CD4-positive, alpha-beta T cell treated with Interleukin-2 at 100 ng/mL for 4 hours (primary cell): ENCODE measurements at regions not wholly inside any gene's neighbourhood (a gene's known extent, or its start where the extent isn't known, plus 50 kb on each side); places are given as distances from the start of the nearest gene placed in this dataset.

Experiments
- DNase-seq: peaks from one replicate; pipeline ENCODE4 v3.0.0-alpha.2; 2020; ENCODE audit warnings: low spot score

DNA sequence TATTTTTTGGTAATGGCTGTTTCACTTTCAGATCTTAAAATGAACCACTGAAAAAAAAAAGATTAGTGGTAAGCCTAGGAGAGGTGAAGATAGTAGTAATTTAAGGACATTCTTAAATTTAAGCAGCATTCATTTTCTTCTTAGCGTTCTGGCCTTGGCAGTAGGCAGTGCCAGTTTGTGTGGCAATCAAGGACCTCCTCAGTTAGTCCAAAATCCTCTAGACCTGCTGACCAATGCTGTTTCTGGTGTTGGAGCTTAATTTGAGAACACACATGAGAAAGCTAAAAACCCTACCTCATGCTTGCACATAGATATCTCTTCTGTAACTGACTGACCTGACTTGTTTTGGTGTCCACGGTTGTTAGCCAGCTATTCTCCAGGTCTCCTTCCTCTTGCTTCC lies 219.8 kb upstream of the RGS6 start:
- DNase-seq = no peak

GRCh38 chr14:71713016-71713415 lies 219.2 kb upstream of the RGS6 start:
- DNase-seq = no peak

DNA sequence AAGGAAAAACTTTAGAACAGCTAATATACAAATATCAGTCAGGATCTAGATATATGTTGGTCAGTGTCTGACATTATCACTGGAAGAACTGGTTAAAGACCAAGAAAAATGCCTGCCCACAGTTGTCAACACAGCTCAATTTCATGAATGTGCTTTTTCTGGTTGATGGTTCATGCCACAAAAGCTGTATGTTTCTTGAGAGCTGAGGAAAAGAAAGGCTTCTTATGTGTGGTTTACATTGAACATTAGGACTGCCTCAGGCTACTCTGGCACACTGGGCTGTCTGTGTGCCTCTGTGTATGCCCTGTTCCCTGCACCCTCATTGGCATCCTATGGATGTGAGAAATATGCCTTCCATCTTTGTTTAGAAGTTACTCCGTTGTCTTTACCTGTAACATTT lies 218.8 kb upstream of the RGS6 start:
- no peak for DNase-seq

DNA sequence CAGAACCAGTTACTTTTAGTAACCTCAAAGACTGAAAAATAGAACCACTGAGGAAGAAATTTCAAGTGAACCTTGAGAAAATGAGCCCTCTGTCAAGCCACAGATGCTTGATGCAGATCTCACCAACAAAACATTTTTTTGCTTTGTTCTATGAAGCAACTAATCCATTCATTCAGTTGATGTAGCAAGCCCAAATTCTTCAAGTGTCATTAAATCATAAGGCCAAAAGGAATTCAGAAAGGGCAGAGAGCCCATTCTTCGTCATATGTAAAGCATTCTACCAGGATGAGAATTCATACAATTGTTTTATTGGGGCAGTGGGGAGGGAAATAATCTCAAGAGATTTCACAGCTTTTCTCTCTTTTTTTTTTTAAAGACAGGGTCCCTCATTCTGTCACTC lies 218.0 kb upstream of the RGS6 start:
- DNase-seq = no peak

DNA sequence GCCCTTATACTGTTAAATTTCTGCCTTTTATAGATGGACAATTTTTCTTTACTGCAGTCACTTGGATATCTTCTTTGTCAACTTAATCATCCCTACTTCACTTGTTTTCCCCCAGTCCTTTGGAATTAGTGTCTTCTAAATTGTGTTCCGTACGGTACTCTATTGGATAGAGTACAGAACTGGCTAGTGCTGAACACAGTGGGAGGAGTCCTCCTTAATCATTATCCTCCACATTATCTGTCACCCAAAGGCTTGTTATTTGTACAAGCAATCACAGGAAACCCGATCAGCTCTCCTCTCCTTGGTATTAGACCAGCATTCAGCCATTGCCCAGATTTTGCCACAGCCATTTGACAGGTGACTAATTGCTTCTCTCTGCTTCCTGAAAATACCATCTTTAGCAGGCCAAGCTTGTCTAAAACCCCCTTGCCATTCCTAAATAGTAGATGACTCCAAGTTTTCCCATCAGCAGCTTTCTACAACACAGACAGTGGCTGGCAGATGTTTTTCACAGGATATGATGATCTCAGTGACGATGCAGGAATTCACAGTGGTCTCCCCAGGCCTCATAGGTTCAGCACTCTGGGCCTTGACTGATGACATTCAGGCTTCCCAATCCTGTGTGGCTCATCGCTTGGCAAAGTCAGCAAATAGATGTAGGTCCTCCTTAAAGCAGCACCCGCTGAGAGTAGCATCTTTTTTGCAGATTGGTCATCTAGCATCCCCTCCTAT lies 216.0 kb upstream of the RGS6 start:
- no peak for DNase-seq

DNA sequence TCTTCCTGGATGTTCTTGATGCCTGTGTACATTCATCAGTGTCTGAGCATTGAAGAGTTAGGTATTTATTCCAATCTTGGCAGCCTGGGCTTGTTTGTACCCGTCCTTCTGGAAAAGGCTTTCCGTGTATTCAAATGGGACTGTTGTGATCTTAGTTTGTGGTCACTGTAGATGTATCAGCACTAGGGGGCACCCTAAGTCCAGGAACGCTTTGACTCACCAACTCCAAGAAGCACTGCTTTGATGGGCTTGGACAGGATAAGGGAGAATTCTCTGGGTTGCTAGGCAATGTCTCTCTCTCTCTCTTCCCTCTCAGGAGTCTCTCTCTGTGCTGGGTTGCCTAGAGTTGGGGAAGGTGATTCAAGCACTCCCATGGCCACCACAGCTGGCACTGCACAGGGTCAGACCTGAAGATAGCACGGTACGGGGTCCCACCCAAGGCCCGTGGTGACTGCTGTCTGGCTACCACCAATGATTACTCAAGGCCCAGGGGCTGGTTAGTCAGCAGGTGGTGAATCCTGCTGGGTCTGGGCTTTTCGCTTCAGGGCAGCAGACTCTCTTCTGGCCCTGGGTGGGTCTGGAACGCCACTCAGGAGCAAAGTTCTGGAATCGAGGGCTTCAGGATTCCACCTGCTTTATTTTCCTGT lies 211.1 kb upstream of the RGS6 start:
- DNase-seq = peak; percentile 10

GRCh38 chr14:71721791-71722190 lies 210.4 kb upstream of the RGS6 start:
- DNase-seq = no peak

- DNase-seq = no peak
These were observed 209.3 kb upstream of the RGS6 start for GRCh38 chr14:71722885-71723284.

DNA sequence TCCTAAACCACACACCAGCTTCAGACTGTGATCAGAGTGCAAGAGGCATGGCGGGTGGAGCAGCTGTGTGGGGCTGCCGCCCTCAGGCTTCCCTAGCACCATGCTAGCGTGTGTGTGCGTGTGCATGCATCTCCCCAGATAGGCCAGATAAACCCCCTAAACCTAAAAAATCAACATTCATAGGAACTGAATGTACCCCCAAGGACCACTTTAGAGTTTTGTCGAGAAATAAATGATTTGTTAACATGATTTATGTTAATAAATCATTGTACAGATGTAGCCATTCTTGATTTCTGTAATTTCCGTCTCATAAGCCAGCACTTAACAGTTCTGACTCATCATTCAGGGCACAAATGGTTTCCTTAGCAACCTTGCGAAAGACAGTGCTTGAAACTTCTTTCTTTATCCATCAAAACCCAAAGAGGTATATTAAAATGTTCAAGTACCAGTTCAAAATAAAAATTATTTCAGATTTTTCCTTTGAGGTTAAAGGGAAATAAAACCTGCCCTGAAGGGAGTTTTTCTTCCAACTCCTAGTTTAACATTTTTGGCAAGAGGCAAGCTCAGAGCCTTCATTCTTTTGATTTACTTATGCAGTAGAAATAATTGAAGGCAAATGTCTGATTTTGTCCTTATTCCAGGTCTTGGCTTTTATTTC lies 206.2 kb upstream of the RGS6 start:
- DNase-seq = no peak

- DNase-seq = no peak
These were observed 205.6 kb upstream of the RGS6 start for GRCh38 chr14:71726580-71727021.

- DNase-seq = no peak
These were observed 203.8 kb upstream of the RGS6 start for GRCh38 chr14:71728386-71728785.

DNA sequence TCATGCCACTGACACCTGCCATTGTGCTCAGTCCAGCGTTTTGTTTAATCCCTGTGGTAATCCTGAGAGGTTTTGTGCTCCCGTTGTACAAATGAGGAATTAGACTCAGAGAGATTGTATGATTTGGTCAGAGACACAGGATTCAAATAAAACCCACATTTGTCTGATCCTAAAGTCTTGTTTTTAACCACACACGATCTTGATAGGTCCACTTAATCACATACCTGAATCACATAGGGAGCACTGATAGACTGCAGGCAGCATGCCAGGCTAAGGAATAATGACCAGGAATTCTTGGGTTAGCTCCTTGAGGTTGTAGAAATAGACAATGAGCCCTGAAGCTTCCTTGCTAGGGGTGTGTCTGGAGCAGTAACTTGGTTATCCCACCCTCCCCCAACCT lies 202.6 kb upstream of the RGS6 start:
- no peak for DNase-seq

DNA sequence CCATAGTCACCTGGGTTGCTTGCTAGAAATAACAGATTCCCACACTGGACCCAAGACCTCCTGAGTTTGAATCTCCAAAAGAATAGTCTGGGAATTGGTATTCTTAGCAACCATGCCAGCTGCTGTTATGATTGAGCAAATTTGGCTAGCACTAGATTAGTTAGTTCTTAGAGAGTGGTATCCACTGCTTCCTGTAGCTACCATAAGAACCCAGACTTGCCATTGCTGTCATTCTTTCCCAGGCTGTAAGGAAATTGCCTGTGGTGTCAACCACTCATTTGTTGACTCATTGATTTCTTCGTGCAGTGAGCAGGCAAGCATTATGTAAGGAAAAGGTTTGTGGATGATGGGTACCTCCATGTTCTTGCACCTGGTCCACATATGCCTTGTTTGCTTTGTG lies 201.8 kb upstream of the RGS6 start:
- DNase-seq = no peak

- DNase-seq = no peak
These were observed 201.1 kb upstream of the RGS6 start for GRCh38 chr14:71731096-71731495.

- DNase-seq = no peak
These were observed 198.9 kb upstream of the RGS6 start for GRCh38 chr14:71733210-71733883.

GRCh38 chr14:71734076-71734475 lies 198.2 kb upstream of the RGS6 start:
- DNase-seq = no peak

DNA sequence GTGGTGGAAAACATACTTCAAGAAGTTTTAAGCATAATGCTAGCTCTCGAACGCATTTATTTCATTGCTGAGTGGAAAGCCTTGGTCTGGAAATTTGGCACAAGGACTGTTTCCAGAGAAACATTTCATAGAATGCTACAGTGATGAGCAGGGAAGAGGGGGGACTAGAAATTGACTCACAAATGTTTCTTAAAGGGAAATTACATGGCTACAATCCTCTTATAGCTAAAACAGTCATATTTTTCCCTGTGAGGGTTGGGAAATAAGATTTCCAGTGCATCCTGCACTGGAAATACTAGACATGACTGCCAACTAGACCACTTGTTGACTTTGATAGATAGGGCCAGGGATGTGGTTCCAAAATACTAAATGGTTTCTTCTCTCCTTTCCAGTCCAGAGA lies 197.3 kb upstream of the RGS6 start:
- DNase-seq = no peak

DNA sequence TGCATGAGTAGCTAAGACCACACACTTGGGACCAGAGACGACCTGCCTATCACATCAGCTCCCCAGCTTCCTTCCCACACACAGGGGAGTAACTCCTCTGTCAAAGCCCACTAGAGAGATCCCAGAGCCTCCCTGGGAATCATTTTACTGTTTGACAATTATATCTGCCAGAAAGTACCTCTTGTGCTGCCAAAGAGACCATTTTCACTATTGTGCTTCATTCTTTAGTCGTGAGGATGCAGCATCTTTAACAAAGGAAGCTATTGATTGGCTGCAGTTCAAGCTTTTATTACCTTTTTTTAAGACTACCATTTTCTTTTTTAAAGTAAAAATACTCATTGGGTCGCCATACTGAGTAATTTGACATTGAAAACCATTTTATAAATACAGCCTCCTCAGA lies 194.5 kb upstream of the RGS6 start:
- no peak for DNase-seq

- DNase-seq = no peak
These were observed 192.8 kb upstream of the RGS6 start for GRCh38 chr14:71739273-71739990.

- DNase-seq = no peak
These were observed 191.0 kb upstream of the RGS6 start for GRCh38 chr14:71741241-71741640.

DNA sequence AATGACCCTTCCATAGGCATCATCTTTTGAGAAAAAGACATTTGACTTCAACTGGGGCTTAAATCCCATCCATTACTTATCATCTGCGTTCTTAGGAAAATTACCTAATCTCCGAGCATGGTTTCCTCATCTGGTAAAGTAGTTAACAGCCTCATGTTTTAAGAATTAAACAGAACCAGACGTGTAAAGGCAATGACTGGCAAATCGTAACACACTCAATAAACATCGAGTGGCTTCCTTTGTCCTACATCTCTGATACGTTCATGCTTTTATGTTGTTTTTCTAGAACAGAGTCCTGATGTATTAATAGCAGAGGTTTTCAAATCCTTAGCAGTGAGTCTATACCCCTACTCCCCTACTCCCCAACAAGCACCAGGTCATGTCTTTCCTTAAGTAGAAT lies 189.7 kb upstream of the RGS6 start:
- no peak for DNase-seq

- no peak for DNase-seq
These were observed 187.2 kb upstream of the RGS6 start for GRCh38 chr14:71745072-71745471.
